ENCODE measurements at regions not wholly inside any gene's neighbourhood (a gene's known extent, or its start where the extent isn't known, plus 50 kb on each side); places are given as distances from the start of the nearest gene placed in this dataset.

- Histone ChIP-seq H3F3A (ENCODE audit: low read depth) (no peaks in the 10 kb centered on the region), H3K36me3 (ENCODE audit: insufficient read depth, low read length) (no peaks in the 10 kb centered on the region), H3K4me1 (ENCODE audit: insufficient read depth, low read length, poor library complexity, severe bottlenecking) (no peaks in the 10 kb centered on the region), H3K27me3 (ENCODE audit: insufficient read depth, low read length, poor library complexity, severe bottlenecking) (no peaks in the 10 kb centered on the region), H3K4me2 (ENCODE audit: low read depth, low read length, poor library complexity, severe bottlenecking) (no peak overlapping the region), H2AFZ (ENCODE audit: low read length) (no peak overlapping the region), H3K79me2 (ENCODE audit: insufficient read depth, low read length) (no peaks in the 10 kb centered on the region), H3K9me3 (ENCODE audit: insufficient read depth, low read depth, low read length) (peaks cover 4% of the 10 kb centered on the region; the same call in 1 of the 2 replicates), H3K9ac (ENCODE audit: low read depth, low read length, poor library complexity, severe bottlenecking) (no peak overlapping the region), H3K9me2 (replicated peaks; ENCODE audit: low read depth, low read length) (no peaks in the 10 kb centered on the region), H4K20me1 (ENCODE audit: insufficient read depth, low read length, poor library complexity, severe bottlenecking) (no peaks in the 10 kb centered on the region), H3K4me3 (ENCODE audit: low read length, poor library complexity, severe bottlenecking) (no peak overlapping the region)
- TF ChIP-seq CTCF (conservative IDR thresholded peaks at IDR 0.05; ENCODE audit: low read length), result no peak
- no peak for TF ChIP-seq EZH2phosphoT487 (IDR thresholded peaks at IDR 0.05; ENCODE audit: borderline replicate concordance)
Measured at GRCh38 chr19:28238270-28238820, 974.6 kb downstream of the UQCRFS1 start.

GRCh38 chr19:28235606-28236125 is 977.3 kb downstream of the UQCRFS1 start:
- H3K79me2 ChIP-seq (ENCODE audit: insufficient read depth, low read length), result no peaks in the 10 kb centered on the region
- no peaks in the 10 kb centered on the region for H3K9me2 ChIP-seq (replicated peaks; ENCODE audit: low read depth, low read length)
- H3K36me3 ChIP-seq (ENCODE audit: insufficient read depth, low read length), result no peaks in the 10 kb centered on the region
- no peaks in the 10 kb centered on the region for H3K27me3 ChIP-seq (ENCODE audit: insufficient read depth, low read length, poor library complexity, severe bottlenecking)
- no peak overlapping the region for H3K9ac ChIP-seq (ENCODE audit: low read depth, low read length, poor library complexity, severe bottlenecking)
- H3K4me3 ChIP-seq (ENCODE audit: low read length, poor library complexity, severe bottlenecking), result no peak overlapping the region
- peaks cover 4% of the 10 kb centered on the region; the same call in 1 of the 2 replicates for H3K9me3 ChIP-seq (ENCODE audit: insufficient read depth, low read depth, low read length)
- no peak overlapping the region for H3K4me2 ChIP-seq (ENCODE audit: low read depth, low read length, poor library complexity, severe bottlenecking)
- H2AFZ ChIP-seq (ENCODE audit: low read length), result no peak overlapping the region
- H3K4me1 ChIP-seq (ENCODE audit: insufficient read depth, low read length, poor library complexity, severe bottlenecking), result no peaks in the 10 kb centered on the region
- TF ChIP-seq CTCF (conservative IDR thresholded peaks at IDR 0.05; ENCODE audit: low read length) (no peak), EZH2phosphoT487 (IDR thresholded peaks at IDR 0.05; ENCODE audit: borderline replicate concordance) (no peak)
- no peaks in the 10 kb centered on the region for H3F3A ChIP-seq (ENCODE audit: low read depth)
- no peaks in the 10 kb centered on the region for H4K20me1 ChIP-seq (ENCODE audit: insufficient read depth, low read length, poor library complexity, severe bottlenecking)

GRCh38 chr19:28234637-28235036 is 978.3 kb downstream of the UQCRFS1 start:
- no peak overlapping the region for H3K4me2 ChIP-seq (ENCODE audit: low read depth, low read length, poor library complexity, severe bottlenecking)
- no peaks in the 10 kb centered on the region for H4K20me1 ChIP-seq (ENCODE audit: insufficient read depth, low read length, poor library complexity, severe bottlenecking)
- no peaks in the 10 kb centered on the region for H3K79me2 ChIP-seq (ENCODE audit: insufficient read depth, low read length)
- H3K27me3 ChIP-seq (ENCODE audit: insufficient read depth, low read length, poor library complexity, severe bottlenecking), result no peaks in the 10 kb centered on the region
- H3K36me3 ChIP-seq (ENCODE audit: insufficient read depth, low read length), result no peaks in the 10 kb centered on the region
- no peak overlapping the region for H3K4me3 ChIP-seq (ENCODE audit: low read length, poor library complexity, severe bottlenecking)
- TF ChIP-seq CTCF (conservative IDR thresholded peaks at IDR 0.05; ENCODE audit: low read length) (no peak), EZH2phosphoT487 (IDR thresholded peaks at IDR 0.05; ENCODE audit: borderline replicate concordance) (no peak)
- peaks cover 4% of the 10 kb centered on the region; the same call in 1 of the 2 replicates for H3K9me3 ChIP-seq (ENCODE audit: insufficient read depth, low read depth, low read length)
- no peak overlapping the region for H2AFZ ChIP-seq (ENCODE audit: low read length)
- H3K9me2 ChIP-seq (replicated peaks; ENCODE audit: low read depth, low read length), result no peaks in the 10 kb centered on the region
- H3F3A ChIP-seq (ENCODE audit: low read depth), result no peaks in the 10 kb centered on the region
- no peaks in the 10 kb centered on the region for H3K4me1 ChIP-seq (ENCODE audit: insufficient read depth, low read length, poor library complexity, severe bottlenecking)
- H3K9ac ChIP-seq (ENCODE audit: low read depth, low read length, poor library complexity, severe bottlenecking), result no peak overlapping the region

Measured in Loucy (cell line).